ENCODE measurements at regions not wholly inside any gene's neighbourhood (a gene's known extent, or its start where the extent isn't known, plus 50 kb on each side); places are given as distances from the start of the nearest gene placed in this dataset.

- TF ChIP-seq CHD7 (IDR thresholded peaks at IDR 0.05; ENCODE audit: insufficient replicate concordance, low read length) = no peak
- no peak for TF ChIP-seq SIRT6 (IDR thresholded peaks at IDR 0.05; ENCODE audit: low read length)
Observed at GRCh38 chr20:4434681-4435080, 185.6 kb upstream of the ADRA1D start (continued).

Data from H1 (cell line).